CD4-positive, alpha-beta T cell treated with Interleukin-4 for 4 hours (primary cell): ENCODE measurements at regions not wholly inside any gene's neighbourhood (a gene's known extent, or its start where the extent isn't known, plus 50 kb on each side); places are given as distances from the start of the nearest gene placed in this dataset.

ENCODE experiments used
- DNase-seq: peaks from one replicate; pipeline ENCODE4 v3.0.0-alpha.2; 2020

DNA sequence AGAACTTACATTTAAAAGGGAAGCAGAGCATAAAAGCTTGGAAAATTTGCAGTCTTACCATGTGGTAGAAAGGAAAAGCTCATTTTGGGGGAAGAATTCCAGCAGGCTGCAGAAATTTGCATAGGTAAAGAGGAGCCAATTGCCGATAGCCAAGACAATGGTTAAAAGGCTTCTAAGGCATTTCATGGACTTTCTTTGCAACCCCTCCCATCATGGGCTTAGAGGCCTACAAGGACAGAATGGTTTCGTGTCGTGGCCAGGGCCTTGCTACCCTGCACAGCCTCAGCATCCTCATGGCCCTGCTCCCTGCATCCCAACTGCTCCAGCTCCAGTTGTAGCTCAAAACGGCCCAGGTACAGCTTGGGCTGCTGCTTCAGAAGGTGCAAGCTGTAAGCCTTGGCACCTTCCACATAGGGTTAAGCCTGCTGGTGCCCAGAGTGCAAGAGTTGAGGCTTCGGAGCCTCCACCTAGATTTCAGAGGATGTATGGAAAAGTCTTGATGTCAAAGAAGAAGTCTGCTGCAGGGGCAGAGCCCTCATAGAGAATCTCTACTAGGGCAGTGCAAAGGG is 420.3 kb downstream of the PCDH17 start:
- no peak for DNase-seq

DNA sequence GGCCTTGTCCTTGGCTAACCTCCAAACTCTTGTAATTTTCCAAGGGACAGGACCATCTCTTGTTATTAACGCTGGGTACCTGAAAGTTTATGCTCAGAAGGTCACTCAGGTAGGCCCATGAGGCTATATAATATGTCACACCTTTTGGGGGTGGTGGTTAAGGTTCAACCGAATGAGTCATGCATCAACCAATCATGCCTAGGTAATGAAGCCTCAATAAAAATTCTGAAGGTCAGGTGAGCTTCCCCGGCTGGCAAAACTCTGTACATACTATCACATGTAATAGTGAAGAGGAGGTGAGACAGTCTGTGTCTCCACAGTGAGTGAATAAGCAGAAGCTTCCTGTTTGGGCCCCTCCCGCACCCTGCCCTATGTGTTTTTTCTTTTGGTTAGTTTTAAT is 424.9 kb downstream of the PCDH17 start:
- no peak for DNase-seq

DNA sequence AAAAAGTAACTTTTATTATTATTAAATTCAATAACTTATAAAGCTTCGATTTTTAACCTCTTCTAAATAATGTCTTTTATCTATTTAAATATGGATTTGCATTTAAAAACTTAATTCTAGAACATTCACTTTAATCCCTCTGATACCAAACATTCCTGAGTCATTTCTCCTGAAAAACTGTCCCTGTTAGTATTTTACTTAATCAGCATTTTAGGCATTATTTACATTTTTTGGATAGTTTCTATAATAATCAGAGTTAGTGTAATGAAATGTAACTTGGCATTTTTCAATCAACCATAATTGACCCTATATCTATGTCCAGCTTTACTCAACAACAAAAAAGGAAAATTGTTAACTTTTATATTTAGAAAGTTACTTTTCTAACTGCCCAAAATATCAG is 428.1 kb downstream of the PCDH17 start:
- no peak for DNase-seq

DNA sequence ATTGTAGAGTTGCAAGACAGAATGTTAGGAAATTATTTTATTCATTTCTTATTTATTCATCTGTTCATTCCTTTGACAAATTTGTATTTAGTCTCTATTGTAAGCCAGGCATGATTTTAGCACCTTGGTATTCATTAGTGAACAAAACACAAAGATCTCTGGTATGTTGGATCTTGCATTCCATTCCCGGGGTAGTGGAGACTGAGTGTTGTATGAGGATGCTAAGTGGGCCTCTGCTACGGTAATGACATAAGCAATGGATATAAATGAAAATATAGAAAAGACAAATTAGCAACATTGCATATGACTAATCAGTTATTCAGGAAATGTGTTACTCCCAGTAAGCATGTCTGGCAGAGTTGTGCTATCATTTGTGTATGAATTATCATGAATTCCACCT is 449.3 kb downstream of the PCDH17 start:
- no peak for DNase-seq

DNA sequence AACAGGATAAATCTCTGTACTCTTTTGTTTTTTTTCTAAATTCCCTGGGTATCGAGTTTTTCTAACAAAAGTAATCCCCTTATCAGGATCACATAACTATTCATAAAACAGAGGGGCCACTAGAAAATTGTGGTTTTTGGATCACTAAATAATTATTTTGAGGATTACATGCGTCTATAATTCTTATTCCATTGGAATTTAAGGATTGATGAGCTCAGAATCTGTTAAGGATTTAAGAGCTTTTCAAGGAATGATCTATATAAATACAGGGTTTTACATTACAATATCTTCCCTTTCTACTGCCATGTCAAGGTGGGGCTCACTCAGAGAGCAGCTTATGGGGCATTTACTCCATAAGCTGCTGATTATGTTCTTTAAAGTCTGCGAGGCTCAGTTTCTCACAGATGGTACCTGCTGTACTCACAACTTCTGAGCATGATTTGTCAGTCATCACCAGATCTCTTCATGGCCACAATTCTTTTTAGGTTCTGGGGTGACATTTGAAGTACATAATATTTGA is 449.8 kb downstream of the PCDH17 start:
- DNase-seq: no peak

DNA sequence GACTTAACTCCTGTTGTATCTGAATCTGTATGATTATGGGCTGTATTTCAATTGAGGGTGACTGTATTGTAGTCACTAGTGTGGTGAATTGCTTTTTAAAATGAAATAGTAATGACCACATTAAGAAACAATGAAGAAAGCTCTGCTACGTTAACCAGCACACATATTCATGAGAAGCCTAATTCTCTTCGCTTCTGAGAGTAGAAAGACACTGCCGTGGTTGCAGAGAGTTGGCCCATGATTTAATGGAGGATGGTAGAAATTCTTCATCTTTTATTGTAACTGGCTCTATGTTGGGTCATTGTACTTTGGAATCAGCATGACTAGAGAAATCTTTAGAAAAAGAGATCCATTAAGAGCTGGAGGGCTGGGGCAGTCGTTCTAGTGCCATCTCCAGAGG is 451.5 kb downstream of the PCDH17 start:
- DNase-seq: no peak

DNA sequence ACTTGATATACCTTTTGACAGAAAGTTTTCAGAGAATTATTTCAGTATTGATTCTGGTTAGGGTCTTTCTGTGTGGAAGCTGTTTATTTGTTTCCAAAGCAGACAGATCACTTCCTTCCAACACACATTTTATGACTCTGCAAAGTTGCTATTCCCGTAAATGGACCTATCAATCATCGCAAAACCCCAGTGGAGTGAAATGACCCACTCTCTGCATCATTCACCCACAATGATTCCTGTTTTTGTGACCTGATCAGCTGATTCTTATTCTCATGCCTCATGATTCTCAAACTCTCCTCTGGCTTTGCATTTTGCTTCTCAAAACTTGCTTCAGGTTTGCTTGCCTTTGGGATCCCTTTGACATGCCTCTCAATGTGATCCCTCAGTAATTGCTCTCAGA is 453.7 kb downstream of the PCDH17 start:
- DNase-seq: no peak

DNA sequence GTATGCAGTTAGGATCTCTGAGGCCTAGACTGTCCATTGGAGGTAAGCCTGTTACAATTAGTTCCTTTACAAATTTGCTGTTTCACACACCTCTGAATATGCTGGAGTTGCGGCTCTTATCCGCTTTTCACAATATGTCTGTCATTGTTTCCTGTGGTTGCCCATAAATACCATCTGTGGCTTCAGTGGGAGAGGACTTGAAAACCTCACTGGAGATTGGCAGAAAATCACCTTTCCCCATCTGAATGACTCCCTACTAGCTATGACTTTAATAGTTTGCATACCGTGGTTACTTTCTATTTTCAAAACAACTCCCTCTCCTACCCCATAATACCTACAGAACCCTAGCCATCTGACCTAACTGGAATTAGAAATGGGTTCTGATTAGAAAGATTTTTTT is 454.3 kb downstream of the PCDH17 start:
- DNase-seq: no peak

DNA sequence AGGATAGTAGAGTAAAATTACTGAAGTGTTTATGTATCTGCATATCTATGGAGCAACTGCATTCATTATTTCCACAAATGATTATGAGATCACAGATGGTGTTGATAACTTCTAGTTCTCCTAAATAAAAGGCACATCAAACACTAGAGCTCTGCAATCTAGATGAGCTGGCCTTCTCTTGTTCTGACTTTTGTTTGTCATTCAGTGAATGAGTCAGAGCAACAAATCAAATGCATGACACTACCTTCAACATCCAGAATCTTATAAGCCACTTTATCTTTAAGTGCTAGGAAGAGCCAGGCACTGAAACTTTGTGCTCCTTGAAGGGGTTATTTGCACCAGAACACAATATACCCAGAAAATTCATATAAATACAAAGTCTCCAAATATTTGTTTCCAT is 456.0 kb downstream of the PCDH17 start:
- no peak for DNase-seq

DNA sequence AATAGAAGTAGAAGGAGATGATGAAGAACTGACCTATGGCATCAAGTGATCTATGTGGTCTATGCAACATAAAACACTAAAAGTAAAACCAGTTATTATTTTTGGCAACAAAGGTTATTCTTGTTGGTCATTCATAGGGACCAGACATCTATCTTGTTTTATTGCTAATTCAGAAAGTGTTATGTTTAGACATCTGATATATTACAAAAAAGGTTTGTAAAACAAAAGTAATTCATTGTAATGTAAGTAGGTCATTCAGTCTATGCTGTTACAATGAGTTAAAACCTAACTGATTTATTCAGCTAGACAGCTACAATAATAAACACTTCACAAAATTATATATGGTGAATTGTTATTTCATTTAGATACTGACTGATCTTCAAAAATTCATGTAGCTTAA is 461.9 kb downstream of the PCDH17 start:
- no peak for DNase-seq

DNA sequence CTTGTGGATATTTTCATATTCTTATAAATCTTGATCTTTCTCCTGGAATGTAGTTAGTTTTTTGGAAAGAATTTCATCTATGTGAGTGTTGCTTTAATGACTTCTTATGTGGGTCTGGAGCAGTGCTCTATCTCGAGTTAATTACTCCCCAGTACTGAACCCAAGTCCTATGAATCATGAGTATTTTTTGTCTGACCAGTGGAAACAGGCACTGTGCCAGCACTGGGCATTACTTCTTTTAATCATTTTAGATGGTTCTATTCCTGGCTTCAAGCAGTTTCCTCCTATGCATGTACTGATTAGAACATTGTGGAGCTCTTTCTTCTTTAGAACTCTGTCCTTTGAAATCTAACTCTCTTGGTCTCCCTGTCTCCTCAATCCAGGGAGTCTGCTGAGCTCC is 466.3 kb downstream of the PCDH17 start:
- DNase-seq: no peak

DNA sequence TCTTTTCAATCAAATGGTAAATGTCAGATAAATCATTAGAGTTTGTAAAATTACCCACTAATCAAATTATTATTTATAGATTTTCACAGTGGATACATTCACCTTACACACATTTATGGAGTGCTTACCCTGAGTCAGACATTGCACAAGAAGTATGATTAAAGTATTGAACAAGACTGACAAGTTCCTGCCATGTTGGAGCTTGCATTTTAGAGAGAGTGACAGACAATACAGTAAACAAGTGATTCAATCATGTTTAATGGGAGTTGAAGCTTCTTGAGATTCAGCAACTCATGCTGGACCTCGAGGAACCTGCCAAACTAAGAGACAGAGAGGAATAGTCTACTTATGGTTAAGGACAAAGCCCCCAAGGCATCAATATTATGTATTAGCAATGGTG is 487.8 kb downstream of the PCDH17 start:
- no peak for DNase-seq

DNA sequence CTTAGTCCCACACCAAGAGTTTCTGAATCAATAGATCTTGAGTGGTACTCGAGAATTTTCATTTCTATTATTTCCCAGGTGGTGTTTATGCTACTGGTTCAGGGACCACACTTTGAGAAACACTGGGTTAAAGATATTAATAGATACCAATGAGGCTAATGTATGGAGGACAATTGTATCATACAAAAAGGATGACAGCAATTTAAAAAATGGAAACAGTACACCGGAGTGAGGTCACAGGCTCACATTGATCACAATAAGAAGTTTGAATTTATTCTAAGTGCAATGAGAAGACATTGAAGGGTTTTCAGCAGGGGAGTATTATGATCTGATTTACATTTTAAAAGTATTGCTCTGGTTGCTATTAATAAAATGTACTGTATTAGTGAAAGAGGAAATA is 488.3 kb downstream of the PCDH17 start:
- DNase-seq: no peak

DNA sequence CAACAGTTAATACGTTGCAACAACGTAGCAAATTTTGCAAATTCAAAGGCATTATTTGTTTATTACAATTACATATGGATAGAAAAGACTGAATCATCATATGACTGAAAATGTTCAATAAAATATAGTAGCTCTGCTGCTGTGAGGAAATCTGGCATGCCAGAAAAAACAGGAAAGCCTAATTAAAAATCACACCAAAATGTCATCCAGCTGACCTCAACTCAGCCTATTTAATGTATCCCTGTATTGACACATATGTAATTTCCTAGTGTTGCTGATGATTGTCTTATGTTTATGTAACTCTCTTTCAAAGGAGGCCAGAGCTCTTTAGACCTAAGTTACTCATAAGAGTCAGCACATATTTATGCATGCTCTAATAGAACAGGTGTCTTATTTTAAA is 495.0 kb downstream of the PCDH17 start:
- no peak for DNase-seq

DNA sequence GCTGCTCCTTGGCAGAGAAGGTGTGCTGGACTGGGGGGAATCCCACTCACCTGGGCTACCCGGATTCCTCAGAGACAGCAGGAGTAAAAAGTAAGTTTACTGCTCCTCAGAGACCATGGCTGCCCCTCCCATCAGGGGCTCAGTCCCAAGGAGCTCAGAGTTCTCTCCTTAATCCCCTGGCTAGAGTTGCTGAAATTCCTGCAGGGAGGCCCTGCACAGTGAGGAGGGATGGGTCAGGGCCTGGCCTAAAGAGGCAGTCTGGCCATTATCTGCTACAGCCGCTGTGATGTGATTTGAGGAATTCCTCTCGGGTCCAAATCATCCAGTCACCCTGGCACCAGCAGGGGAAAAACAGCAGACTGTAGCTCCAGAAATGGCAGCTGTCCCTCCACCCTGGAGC is 502.5 kb downstream of the PCDH17 start:
- DNase-seq: no peak

DNA sequence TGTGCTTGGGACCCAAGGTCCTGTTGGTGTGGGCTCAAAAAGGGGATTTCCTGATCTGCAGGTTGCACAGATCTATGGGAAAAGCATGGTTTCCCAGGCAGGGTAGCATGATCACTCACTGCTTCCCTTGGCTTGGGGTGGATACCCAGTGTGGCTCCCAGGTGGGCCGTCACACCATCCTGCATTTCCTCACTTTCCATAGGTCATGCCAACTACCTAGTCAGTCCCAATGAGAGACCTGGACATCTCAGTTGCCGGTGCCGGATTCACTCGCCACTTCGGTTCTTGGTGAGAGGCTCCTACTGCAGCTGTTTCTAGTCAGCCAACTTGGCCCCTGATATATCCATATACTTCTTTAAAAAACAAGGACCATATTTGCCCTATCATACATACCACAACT is 503.0 kb downstream of the PCDH17 start:
- DNase-seq: no peak

DNA sequence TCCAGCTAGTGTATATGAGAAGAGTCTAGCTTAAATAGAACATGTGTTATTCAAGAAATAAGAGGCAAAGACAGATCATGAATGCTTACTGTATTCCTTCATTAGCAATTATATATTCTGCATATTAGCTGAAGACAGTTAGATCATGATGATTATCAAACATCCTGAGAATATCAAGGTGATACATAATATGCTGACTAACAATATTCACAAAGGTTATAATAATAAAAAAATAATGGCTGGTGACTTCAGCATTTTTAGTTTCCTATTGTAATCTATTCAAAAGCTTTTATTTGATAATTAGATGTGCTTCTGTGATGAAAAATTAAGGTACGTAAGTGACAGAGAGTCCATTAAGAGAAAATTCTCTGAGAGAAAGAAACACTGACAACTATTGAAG is 511.4 kb downstream of the PCDH17 start:
- DNase-seq: no peak

DNA sequence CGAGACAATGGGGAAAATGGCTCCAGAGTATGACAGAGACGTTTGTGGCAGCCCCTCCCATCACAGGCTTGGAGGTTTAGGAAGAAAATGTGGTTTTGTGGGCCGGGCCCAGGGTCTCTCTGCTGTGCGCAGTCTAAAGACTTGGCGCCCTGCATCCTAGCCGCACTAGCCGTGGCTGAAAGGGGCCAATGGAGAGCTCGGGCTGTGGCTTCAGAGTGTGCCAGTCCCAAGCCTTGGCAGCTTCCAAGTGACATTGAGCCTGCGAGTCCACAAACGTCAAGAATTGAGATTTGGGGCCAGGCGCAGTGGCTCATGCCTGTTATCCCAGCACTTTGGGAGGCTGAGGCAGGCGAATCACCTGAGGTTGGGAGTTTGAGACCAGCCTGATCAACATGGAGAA is 513.1 kb downstream of the PCDH17 start:
- no peak for DNase-seq

DNA sequence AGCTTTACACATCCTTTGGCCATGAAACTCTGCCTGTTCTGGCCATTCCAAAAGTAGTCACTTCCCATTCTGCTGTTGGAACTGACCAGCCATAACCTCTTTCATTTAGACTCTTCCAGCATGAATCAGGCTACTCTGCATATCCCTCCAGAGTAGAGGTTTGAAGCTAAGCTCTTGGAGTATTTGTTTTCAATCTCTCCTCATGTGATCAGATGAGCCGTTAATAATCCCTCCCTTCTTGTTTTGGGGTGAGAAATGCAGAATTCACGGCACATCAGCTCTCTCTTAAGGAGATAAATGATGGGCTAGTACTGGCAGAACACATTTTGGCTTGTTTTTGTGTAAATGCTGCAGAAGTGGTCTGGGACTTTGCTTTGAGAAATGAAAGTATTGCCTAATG is 519.9 kb downstream of the PCDH17 start:
- no peak for DNase-seq

DNA sequence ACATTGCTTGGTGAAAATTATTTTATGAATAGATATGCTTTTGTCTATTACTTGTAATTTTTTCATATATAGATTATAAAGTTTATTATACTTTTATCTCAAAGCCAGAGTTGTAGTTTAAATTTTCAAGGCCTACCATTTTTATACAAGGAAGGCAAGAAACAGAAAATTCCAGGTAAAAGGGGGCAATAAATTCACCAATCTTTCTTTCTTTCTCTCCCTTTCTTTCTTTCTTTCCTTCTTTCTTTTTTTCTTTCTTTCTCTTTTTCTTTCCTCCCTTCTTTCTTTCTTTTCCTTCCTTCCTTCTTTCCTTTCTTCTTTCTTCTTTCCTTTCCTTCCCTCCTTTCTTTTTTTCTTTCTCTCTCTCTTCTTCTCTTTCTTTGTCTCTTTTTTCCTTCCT is 529.4 kb downstream of the PCDH17 start:
- no peak for DNase-seq

DNA sequence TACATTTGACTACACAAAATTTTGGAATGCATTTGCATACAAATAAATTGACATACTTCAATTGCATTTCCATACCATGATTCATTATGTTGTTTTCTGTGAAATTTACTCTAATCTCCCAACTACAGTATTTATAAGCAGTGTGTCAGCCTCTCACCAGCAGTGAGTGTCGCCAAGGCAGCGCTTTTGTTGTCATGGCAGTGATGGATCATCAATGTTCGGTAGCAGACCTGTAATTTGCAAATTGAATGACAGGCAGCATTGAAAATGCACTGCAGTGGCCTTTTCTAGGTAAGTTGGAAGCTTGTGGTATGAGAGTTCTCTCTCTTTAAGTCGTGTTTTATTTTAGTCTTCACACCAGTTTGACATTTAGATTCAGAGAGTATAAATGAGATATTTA is 534.1 kb downstream of the PCDH17 start:
- no peak for DNase-seq

DNA sequence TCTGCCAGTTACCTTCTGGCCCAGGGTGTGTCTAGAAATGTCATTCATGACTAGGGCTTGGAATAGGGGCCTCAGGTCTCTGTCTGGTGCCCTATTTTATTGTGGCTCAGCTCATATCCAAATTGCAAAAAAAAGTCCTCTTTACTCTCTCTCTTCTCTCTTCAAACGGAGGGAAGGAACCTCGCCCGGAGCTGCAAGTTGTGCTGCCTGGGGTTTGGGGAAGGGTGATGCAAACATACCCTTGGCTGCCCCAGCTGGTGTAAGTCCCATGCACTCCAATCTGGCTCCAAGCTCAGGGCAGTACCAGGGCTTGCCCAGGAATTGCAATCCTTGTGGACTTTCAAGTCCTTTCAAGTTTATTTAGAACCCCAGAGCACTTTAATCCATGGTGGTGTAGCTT is 549.6 kb downstream of the PCDH17 start:
- DNase-seq: no peak

DNA sequence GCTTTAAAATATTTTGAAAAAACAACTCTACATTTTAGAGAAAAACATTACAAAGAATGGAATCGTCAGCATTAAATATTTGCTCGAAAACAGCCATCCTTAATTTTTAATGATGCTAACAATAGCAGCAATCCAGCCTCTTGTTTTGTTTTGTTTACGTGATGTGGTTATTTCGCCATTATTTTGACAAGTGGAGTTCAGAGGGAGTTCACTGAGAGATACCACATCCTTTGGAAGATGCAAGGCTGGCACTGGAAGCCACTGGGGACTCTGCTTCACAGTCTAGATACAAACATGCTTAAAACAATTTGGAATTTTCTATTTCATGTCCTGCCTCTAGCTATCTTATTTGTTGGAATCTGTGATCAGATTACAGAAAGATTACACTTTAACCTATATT is 556.3 kb downstream of the PCDH17 start:
- DNase-seq: no peak

DNA sequence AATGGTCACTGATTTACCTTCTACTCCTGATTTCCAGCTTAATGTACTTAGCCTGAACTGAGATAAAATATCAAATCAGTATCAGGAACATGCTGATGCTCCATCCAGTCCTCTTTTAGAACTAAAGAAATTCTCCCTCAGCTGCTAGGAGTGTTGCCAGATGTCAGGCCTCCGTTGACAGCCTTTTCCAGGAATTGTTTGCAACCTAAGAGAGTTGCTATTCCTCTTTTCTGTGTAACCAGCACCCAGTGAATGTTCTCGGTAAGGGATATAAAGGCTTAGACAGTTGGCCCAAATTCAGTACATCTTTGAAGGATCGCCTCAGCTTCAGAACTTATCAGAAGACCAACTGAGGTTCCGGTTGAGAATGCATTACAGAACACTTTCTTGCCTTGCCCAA is 559.0 kb downstream of the PCDH17 start:
- no peak for DNase-seq

DNA sequence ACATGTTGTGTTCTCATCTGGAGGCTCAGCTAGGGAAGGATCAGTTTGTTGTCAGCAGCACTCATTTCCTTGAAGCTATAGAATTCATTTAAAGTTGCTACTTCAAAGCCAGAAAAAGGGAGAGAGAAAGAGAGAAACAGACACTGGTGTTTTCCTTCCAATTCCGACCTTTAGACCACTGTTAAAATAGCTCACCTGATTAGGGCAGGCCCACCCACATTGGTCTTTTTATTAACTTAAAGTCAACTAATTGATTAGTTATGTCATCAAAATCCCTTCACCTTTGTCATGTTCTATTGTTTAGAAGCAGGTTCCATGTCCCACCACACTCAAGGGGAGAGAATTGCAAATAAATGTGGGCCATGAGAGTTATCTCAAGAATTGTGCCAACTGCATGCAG is 560.2 kb downstream of the PCDH17 start:
- DNase-seq: no peak

DNA sequence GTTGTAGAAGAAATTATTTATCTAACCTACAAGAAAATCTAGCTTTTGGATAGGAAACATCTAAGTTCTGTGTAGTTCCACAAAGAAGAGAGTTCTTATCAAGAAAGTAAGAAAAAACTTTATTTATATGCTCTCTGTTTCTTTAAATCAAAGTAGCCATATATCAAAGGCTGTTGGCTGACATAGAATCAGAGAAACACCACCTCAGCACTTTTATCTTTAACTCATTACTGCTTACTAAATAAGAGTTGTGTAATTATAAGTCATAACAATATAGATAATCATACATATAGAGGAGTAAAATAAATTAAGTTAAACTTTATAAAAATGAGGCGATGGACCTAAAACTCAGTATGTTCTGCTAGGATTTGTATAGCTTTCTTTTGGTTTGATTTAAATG is 570.6 kb downstream of the PCDH17 start:
- DNase-seq: no peak
